K562 (cell line): ENCODE measurements at regions not wholly inside any gene's neighbourhood (a gene's known extent, or its start where the extent isn't known, plus 50 kb on each side); places are given as distances from the start of the nearest gene placed in this dataset.

ENCODE experiments used
- ATAC-seq: fragments of 200-7000 bp; cut with Tn5 transposase; 3 replicates; pipeline ENCODE4 v1.9.1; 2020; ENCODE audit warnings: moderate library complexity
- BruUV-seq: library from RNA; stranded (reverse); fragments of 400-500 nt; replicated peaks from 2 replicates; lab custom pipeline; 2021; lab: Mats Ljungman, UMichigan
- CTCF ChIA-PET: fragments of 300-600 bp; formaldehyde crosslinking; extraction: SDS; loops from one replicate; lab custom pipeline; 2021; ENCODE audit warnings: low intra/inter-chr PET ratio; lab: Yijun Ruan, JAX
- POLR2A ChIA-PET: fragments of 300-600, 350-650 bp; sonication (Branson Sonifier 250); formaldehyde crosslinking; extraction: SDS; loops from one replicate; lab custom pipeline; 2021; ENCODE audit warnings: antibody characterized with exemption, inconsistent platforms; lab: Yijun Ruan, JAX
- DNase-seq, 4 experiments: peaks; one replicate each; pipeline versions ENCODE4 v3.0.0 to v3.0.0-alpha.2; 2011 to 2018; ENCODE audit warnings: low spot score in 3 of 4, mixed read lengths in 3 of 4; ENCODE audit errors: extremely low read depth in 1 of 4
- FAIRE-seq: peaks from 2 replicates; lab custom pipeline; 2011; peaks lifted over from hg19 to GRCh38; lab: Jason Lieb, UNC
- H2AFZ ChIP-seq: 2 replicates; pipeline ENCODE4 v1.6.0; 2011; ENCODE audit warnings: low read depth, low read length, control low read depth, inconsistent platforms
- H3K27ac ChIP-seq: fragments of 200-600 bp; 3 replicates; pipeline ENCODE4 v1.8.0; 2011; ENCODE audit warnings: low read depth, mild to moderate bottlenecking, control low read depth, inconsistent platforms, low read length, moderate library complexity, mixed read lengths; ENCODE audit errors: extremely low read depth
- H3K27me3 ChIP-seq, 2 experiments: fragments of 300-600 bp in 1 of 2; 2 replicates in 1 of 2; 3 replicates in 1 of 2; pipeline versions ENCODE4 v1.6.0 to v1.8.0; 2011; ENCODE audit warnings: inconsistent platforms in 2 of 2, low read length in 2 of 2, mild to moderate bottlenecking in 1 of 2, mixed read lengths in 1 of 2, moderate library complexity in 1 of 2; ENCODE audit not compliant: control insufficient read depth in 2 of 2, insufficient read depth in 2 of 2
- H3K36me3 ChIP-seq: fragments of 300-600 bp; 3 replicates; pipeline ENCODE4 v1.8.0; 2011; ENCODE audit warnings: mild to moderate bottlenecking, low read length, inconsistent platforms; ENCODE audit not compliant: control insufficient read depth, insufficient read depth
- H3K4me1 ChIP-seq, 2 experiments: fragments of 200-600 bp in 1 of 2; replicated peaks in 1 of 2; 2 replicates in 1 of 2; 3 replicates in 1 of 2; pipeline versions ENCODE4 v1.5.1 to v1.8.0; 2011; ENCODE audit warnings: inconsistent platforms in 2 of 2, low read length in 2 of 2, mild to moderate bottlenecking in 1 of 2, mixed read lengths in 1 of 2, moderate library complexity in 1 of 2; ENCODE audit not compliant: control insufficient read depth in 2 of 2, insufficient read depth in 2 of 2
- H3K4me2 ChIP-seq: 2 replicates; pipeline ENCODE4 v1.6.1; 2011; ENCODE audit warnings: low read length, control low read depth, inconsistent platforms, mixed read lengths; ENCODE audit not compliant: insufficient read depth
- H3K4me3 ChIP-seq: fragments of 200-600 bp; sonication (generic), shearing (Covaris generic); 2 replicates; pipeline ENCODE4 v1.5.1; 2016; ENCODE audit warnings: control low read depth, inconsistent platforms
- H3K79me2 ChIP-seq: fragments of 200-600 bp; 3 replicates; pipeline ENCODE4 v1.8.0; 2011; ENCODE audit warnings: low read length, inconsistent platforms; ENCODE audit not compliant: control insufficient read depth, insufficient read depth
- H3K9ac ChIP-seq, 2 experiments: 2 replicates each; pipeline versions ENCODE4 v1.6.0 to v1.6.1; 2011; ENCODE audit warnings: low read depth in 2 of 2, low read length in 2 of 2, control low read depth in 1 of 2, inconsistent platforms in 1 of 2, mild to moderate bottlenecking in 1 of 2, mixed read lengths in 1 of 2; ENCODE audit not compliant: insufficient read depth in 1 of 2
- H3K9me1 ChIP-seq: one replicate; pipeline ENCODE4 v1.6.0; 2011; ENCODE audit warnings: inconsistent platforms, mild to moderate bottlenecking, low read length, moderate library complexity; ENCODE audit not compliant: control insufficient read depth, insufficient read depth
- H3K9me3 ChIP-seq: replicated peaks from 2 replicates; pipeline ENCODE4 v1.5.1; 2011; ENCODE audit warnings: low read depth, low read length, inconsistent platforms; ENCODE audit not compliant: control insufficient read depth, insufficient read depth
- H4K20me1 ChIP-seq: replicated peaks from 2 replicates; pipeline ENCODE4 v1.6.1; 2011; ENCODE audit warnings: low read length, inconsistent platforms, mixed read lengths; ENCODE audit not compliant: control insufficient read depth, insufficient read depth
- CEBPB ChIP-seq: fragments of 450-650 bp; IDR thresholded peaks from 2 replicates; pipeline ENCODE4 v1.6.1; 2016; ENCODE audit warnings: missing genetic modification characterization, missing compliant biosample characterization
- CEBPG ChIP-seq, 3 experiments: fragments of 200-800 bp in 1 of 3; sonication (Bioruptor generic) in 1 of 3; sonication (generic) in 1 of 3; formaldehyde crosslinking in 1 of 3; IDR thresholded peaks in 2 of 3; conservative IDR thresholded peaks in 1 of 3; 2 replicates each; pipeline versions ENCODE4 v1.6.1 to v1.8.0; 2016 to 2022; ENCODE audit warnings: missing compliant biosample characterization in 2 of 3, missing genetic modification characterization in 2 of 3, mild to moderate bottlenecking in 1 of 3, missing genetic modification reagents in 1 of 3
- HEY1 ChIP-seq: fragments of 250-450 bp; sonication (Bioruptor Pico); IDR thresholded peaks from 2 replicates; pipeline ENCODE4 v1.5.0; 2020; ENCODE audit warnings: mild to moderate bottlenecking, moderate library complexity, borderline replicate concordance
- PBX2 ChIP-seq, 2 experiments: IDR thresholded peaks in 1 of 2; conservative IDR thresholded peaks in 1 of 2; 2 replicates each; pipeline ENCODE4 v1.6.1; 2016; ENCODE audit warnings: low read depth in 2 of 2, mild to moderate bottlenecking in 1 of 2, missing compliant biosample characterization in 1 of 2, missing genetic modification characterization in 1 of 2, moderate library complexity in 1 of 2
- ZNF263 ChIP-seq: sonication (generic); formaldehyde crosslinking; IDR thresholded peaks from 2 replicates; pipeline ENCODE4 v1.8.0; 2022; ENCODE audit warnings: mild to moderate bottlenecking, missing genetic modification reagents, borderline replicate concordance
- ZNF764 ChIP-seq: fragments of 250-450 bp; sonication (Bioruptor Pico); IDR thresholded peaks from 2 replicates; pipeline ENCODE4 v1.4.0; 2020; ENCODE audit warnings: low read depth, mild to moderate bottlenecking, moderate library complexity
- WGBS: fragments of 100-300 bp; shearing (Covaris generic); methylation state at CpG from one replicate; pipeline ENCODE4 v1.1.6; 2016; ENCODE audit warnings: low coverage, mixed read lengths; ENCODE audit not compliant: insufficient coverage; ENCODE audit errors: missing lambda C conversion rate; 5-methylcytosine and 5-hydroxymethylcytosine counted together
- in situ Hi-C: fragments of 300-500 bp; cut with MboI; formaldehyde crosslinking; loops from 4 replicates; pipeline ENCODE4 v1.15.0; 2018; ENCODE audit warnings: inconsistent platforms, mixed read lengths
- intact Hi-C: fragments of 100-400 bp; cut with micrococcal nuclease; formaldehyde crosslinking; loops from 2 replicates; pipeline ENCODE4 v1.14.2; 2022
- TF ChIP-seq, protein P1 (sequence below), 2 experiments: fragments of 450-650 bp in 1 of 2; sonication (generic) in 1 of 2; formaldehyde crosslinking in 1 of 2; IDR thresholded peaks in 1 of 2; conservative IDR thresholded peaks in 1 of 2; 2 replicates each; pipeline versions ENCODE4 v1.6.1 to v1.8.1; 2016 to 2023; ENCODE audit warnings: mild to moderate bottlenecking in 2 of 2, moderate library complexity in 2 of 2, inconsistent platforms in 1 of 2, missing genetic modification reagents in 1 of 2

DNA sequence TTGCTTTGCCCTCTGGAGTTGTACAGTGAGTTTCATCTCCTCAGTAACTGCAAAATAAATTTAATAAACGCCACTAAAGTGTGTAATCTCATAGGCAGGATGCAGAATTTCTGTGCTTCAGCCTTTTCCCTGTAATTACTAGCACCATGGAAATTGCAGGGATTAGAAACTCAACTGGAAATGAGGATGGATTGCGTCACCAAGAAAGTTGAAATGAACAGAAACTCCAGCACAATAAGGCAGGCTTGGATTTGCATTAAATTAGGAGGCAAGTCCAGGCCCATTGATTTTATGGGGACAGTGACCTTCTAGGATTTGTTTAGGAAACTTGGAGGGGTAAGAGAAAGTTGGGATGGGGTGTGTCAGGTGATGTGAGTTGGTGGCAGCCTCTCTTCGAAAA, 197.5 kb downstream of the PTPRU start:
- Histone ChIP-seq H3K9me3 (no peaks in the 10 kb centered on the region), H3K27me3 (peaks cover 5 to 13% of the 10 kb centered on the region in 2 experiments), H3K27ac (no peak overlapping the region), H3K36me3 (no peaks in the 10 kb centered on the region), H3K9me1 (no peaks in the 10 kb centered on the region), H3K4me2 (no peak overlapping the region), H3K4me3 (no peak overlapping the region)
- BruUV-seq: no TSS peak
- ATAC-seq: no peak
- FAIRE-seq: no peak
- in situ Hi-C loops: no loop called here
- TF ChIP-seq ZNF764 (CRISPR knock-in tag): no peak
- TF ChIP-seq PBX2 (CRISPR knock-in tag; IDR thresholded peaks at IDR 0.05; ENCODE audit: low read depth): no peak
- no peak for TF ChIP-seq PBX2 (tag; conservative IDR thresholded peaks at IDR 0.05; ENCODE audit: low read depth)
- TF ChIP-seq HEY1 (CRISPR knock-in tag): no peak
- peak; percentile 50 for TF ChIP-seq CEBPB (tag)
- TF ChIP-seq, protein P1, sequence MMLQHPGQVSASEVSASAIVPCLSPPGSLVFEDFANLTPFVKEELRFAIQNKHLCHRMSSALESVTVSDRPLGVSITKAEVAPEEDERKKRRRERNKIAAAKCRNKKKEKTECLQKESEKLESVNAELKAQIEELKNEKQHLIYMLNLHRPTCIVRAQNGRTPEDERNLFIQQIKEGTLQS (IDR thresholded peaks at IDR 0.05): peak; percentile 40
- TF ChIP-seq, protein P1 (CRISPR knock-in tag; conservative IDR thresholded peaks at IDR 0.05): no peak
- no peak for TF ChIP-seq CEBPG (CRISPR knock-in tag; IDR thresholded peaks at IDR 0.05)
- TF ChIP-seq CEBPG (tag; conservative IDR thresholded peaks at IDR 0.05 in 1 of 2, IDR thresholded peaks at IDR 0.05 in 1 of 2): peak; percentile 45 to 47; a peak in 3 of 4 replicates
- no peak for TF ChIP-seq ZNF263 (CRISPR knock-in tag)
- TF ChIP-seq, all 486 proteins: peak for 3
- 0% methylated on average over 3 of the region's 3 CpGs for WGBS
- ChIA-PET CTCF (no interaction called here), POLR2A (interaction anchor here (0.6 kb wide), 1 partner anchor 621 kb away, joined by 3 read pairs; no protein-coding TSS in a partner anchor)
- no peaks in the 10 kb centered on the region for H4K20me1 ChIP-seq
- H2AFZ ChIP-seq: no peak overlapping the region
- no peaks in the 10 kb centered on the region for H3K4me1 ChIP-seq
- no peak for DNase-seq
- no peak overlapping the region for H3K9ac ChIP-seq
- intact Hi-C loops: no loop called here
- H3K79me2 ChIP-seq: no peaks in the 10 kb centered on the region
